Mammary epithelial cell (primary cell): ENCODE measurements at regions not wholly inside any gene's neighbourhood (a gene's known extent, or its start where the extent isn't known, plus 50 kb on each side); places are given as distances from the start of the nearest gene placed in this dataset.

Experiments used
- EZH2 ChIP-seq: IDR thresholded peaks from 2 replicates; pipeline ENCODE4 v1.6.1; 2012; ENCODE audit warnings: low read length, inconsistent platforms, borderline replicate concordance
- TF ChIP-seq, protein P1 (sequence below), 2 donors: IDR thresholded peaks in 1 of 2; conservative IDR thresholded peaks in 1 of 2; 2 replicates each; pipeline ENCODE4 v1.5.1; 2011 to 2012; ENCODE audit warnings: inconsistent platforms in 2 of 2, low read length in 2 of 2, mild to moderate bottlenecking in 2 of 2, control low read depth in 1 of 2, low read depth in 1 of 2; ENCODE audit not compliant: insufficient read depth in 1 of 2; ENCODE audit errors: extremely low read depth in 1 of 2

DNA sequence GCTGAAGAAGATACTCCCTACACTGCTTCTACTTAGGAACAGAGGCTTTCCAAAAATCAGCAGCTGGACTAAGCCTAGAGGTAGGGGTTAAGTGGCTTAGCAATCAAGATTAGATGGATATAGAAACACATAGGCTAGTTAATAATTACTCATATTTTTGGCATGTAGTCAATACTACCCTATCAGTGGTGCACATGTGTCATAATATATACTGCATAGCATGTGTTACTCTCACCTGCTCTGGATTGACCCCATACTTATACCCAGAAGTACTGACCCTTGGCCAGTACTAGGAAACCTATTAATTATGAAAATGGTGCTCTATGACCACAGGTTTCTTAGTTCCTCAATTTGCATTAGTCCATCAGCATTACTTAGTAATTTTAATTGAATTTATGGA, 528.4 kb upstream of the LMO3 start:
- no peak for TF ChIP-seq EZH2
- TF ChIP-seq, protein P1, sequence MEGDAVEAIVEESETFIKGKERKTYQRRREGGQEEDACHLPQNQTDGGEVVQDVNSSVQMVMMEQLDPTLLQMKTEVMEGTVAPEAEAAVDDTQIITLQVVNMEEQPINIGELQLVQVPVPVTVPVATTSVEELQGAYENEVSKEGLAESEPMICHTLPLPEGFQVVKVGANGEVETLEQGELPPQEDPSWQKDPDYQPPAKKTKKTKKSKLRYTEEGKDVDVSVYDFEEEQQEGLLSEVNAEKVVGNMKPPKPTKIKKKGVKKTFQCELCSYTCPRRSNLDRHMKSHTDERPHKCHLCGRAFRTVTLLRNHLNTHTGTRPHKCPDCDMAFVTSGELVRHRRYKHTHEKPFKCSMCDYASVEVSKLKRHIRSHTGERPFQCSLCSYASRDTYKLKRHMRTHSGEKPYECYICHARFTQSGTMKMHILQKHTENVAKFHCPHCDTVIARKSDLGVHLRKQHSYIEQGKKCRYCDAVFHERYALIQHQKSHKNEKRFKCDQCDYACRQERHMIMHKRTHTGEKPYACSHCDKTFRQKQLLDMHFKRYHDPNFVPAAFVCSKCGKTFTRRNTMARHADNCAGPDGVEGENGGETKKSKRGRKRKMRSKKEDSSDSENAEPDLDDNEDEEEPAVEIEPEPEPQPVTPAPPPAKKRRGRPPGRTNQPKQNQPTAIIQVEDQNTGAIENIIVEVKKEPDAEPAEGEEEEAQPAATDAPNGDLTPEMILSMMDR (conservative IDR thresholded peaks at IDR 0.05 in 1 of 2, IDR thresholded peaks at IDR 0.05 in 1 of 2; ENCODE audit: extremely low read depth in 1 of 2, insufficient read depth in 1 of 2, low read depth in 1 of 2, low read length in 2 of 2) = no peak
